ENCODE measurements at regions not wholly inside any gene's neighbourhood (a gene's known extent, or its start where the extent isn't known, plus 50 kb on each side); places are given as distances from the start of the nearest gene placed in this dataset.

DNA sequence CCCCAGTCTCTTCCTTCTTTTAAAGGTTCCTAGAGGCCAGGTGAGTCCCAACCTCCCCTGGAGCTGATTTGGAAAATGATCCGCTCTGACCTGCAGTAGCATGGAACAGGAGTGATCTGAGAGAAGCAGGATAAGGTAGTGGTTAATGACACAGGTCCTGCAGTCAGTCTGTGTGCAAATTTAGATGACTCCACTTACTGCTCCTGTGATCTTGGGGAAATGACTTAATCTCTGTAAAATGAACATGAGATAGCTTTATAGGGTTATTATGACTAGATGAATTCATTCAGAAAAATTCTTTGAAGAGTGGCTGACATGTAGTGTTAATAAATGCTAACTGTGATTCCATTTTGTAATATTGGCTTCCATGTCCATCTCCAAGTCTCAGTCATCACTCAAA, 374.9 kb upstream of the CAMK1G start:
- Histone ChIP-seq H3K9me3 (ENCODE audit: severe bottlenecking) (no peaks in the 10 kb centered on the region), H3K4me3 (ENCODE audit: low read depth, low read length) (no peak overlapping the region), H3K27ac (no peak overlapping the region), H3K27me3 (ENCODE audit: insufficient read depth, low read depth, severe bottlenecking) (peaks cover 8% of the 10 kb centered on the region), H3K36me3 (no peaks in the 10 kb centered on the region)
- no peak for TF ChIP-seq CTCF (IDR thresholded peaks at IDR 0.05; ENCODE audit: low read depth, low read length)
- DNase-seq, result no peak

DNA sequence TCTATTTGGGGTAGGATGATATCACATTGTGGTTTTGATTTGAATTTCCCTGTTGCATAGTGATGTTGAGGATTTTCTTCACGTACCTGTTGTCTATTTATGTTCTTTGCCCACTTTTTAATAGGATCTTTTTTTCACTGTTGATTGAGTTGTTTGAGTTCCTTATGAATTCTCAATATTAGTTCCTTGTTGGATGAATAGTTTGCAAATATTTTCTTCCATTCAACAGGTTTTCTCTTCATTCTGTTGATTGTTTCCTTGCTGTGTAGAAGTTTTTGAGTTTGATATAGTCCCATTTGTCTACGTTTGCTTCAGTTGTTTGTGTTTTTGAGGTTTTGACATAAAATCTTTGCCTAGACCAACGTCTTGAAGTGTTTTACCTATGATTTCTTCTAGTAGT, 369.5 kb upstream of the CAMK1G start:
- TF ChIP-seq CTCF (IDR thresholded peaks at IDR 0.05; ENCODE audit: low read depth, low read length), result no peak
- DNase-seq, result no peak
- H3K36me3 ChIP-seq, result no peaks in the 10 kb centered on the region
- H3K27me3 ChIP-seq (ENCODE audit: insufficient read depth, low read depth, severe bottlenecking), result peaks cover 4% of the 10 kb centered on the region
- H3K9me3 ChIP-seq (ENCODE audit: severe bottlenecking), result no peaks in the 10 kb centered on the region
- H3K4me3 ChIP-seq (ENCODE audit: low read depth, low read length), result no peak overlapping the region
- H3K27ac ChIP-seq, result no peak overlapping the region

- H3K9me3 ChIP-seq (ENCODE audit: severe bottlenecking), result no peaks in the 10 kb centered on the region
- H3K27me3 ChIP-seq (ENCODE audit: insufficient read depth, low read depth, severe bottlenecking), result peaks cover 4% of the 10 kb centered on the region
- H3K27ac ChIP-seq, result no peak overlapping the region
- DNase-seq, result no peak
- H3K36me3 ChIP-seq, result no peaks in the 10 kb centered on the region
- no peak for TF ChIP-seq CTCF (IDR thresholded peaks at IDR 0.05; ENCODE audit: low read depth, low read length)
- H3K4me3 ChIP-seq (ENCODE audit: low read depth, low read length), result no peak overlapping the region
Measured at GRCh38 chr1:209215826-209216225, 367.7 kb upstream of the CAMK1G start.

DNA sequence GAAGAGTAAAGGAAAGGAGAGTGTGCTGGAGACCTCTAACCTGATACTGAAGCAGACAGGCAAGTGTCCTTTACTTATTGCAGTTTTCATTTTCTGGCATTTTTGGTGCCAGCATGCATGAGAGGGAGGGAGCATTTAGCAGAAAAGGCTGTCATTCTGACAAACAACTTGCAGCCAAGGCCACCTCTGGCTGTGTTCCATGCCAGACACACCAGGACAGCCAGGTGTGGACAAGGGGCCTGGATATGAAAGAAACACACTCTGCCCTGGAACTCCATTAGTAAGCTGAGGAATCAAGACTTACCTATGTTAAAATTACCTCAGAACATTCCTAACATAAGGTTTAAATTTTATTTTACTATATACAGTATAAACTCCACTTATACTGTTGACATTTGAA, 365.4 kb upstream of the CAMK1G start:
- DNase-seq, result no peak
- no peaks in the 10 kb centered on the region for H3K36me3 ChIP-seq
- no peak for TF ChIP-seq CTCF (IDR thresholded peaks at IDR 0.05; ENCODE audit: low read depth, low read length)
- peaks cover 4% of the 10 kb centered on the region for H3K27me3 ChIP-seq (ENCODE audit: insufficient read depth, low read depth, severe bottlenecking)
- no peaks in the 10 kb centered on the region for H3K9me3 ChIP-seq (ENCODE audit: severe bottlenecking)
- no peak overlapping the region for H3K4me3 ChIP-seq (ENCODE audit: low read depth, low read length)
- no peak overlapping the region for H3K27ac ChIP-seq

GRCh38 chr1:209218981-209219380, 364.5 kb upstream of the CAMK1G start:
- Histone ChIP-seq H3K9me3 (ENCODE audit: severe bottlenecking) (no peaks in the 10 kb centered on the region), H3K27ac (no peak overlapping the region), H3K36me3 (no peaks in the 10 kb centered on the region), H3K27me3 (ENCODE audit: insufficient read depth, low read depth, severe bottlenecking) (peaks cover 4% of the 10 kb centered on the region), H3K4me3 (ENCODE audit: low read depth, low read length) (no peak overlapping the region)
- no peak for TF ChIP-seq CTCF (IDR thresholded peaks at IDR 0.05; ENCODE audit: low read depth, low read length)
- DNase-seq, result no peak

DNA sequence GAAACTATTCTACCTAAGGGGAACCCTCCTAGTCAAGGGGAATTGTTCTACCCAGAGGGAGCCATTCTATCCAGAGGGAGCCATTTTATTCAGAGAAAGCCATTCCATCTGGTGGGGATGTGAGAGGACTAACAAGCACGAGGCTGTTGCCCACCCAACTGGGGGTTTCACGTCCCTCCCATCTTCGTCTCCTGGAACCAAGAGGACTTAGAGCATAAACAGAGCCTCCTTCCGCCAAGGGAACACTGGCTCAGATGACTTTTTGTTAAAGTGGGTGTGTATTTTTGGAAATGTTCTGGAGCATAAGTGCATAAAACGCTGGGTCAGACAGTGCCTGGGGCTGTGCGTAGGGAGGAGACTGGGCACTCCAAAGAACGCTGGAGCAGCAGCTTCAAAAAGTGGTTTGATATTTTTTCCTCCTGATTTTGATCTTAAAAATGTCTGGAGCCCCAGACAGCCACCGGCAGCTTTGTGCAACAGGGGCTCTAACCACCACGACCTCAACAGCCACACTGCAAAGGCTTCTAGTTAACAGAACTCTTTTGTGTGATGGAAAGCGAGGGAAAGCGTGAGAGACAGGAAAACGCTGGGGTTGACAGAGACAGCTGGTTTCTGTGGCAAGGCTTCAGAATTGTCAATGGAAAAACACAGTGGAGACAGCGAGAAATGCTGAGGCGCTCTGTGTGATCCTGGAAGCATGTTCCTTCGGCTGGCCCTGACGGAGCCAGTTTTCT, 363.6 kb upstream of the CAMK1G start:
- Histone ChIP-seq H3K27ac (no peak overlapping the region), H3K9me3 (ENCODE audit: severe bottlenecking) (no peaks in the 10 kb centered on the region), H3K27me3 (ENCODE audit: insufficient read depth, low read depth, severe bottlenecking) (peaks cover 4% of the 10 kb centered on the region), H3K4me3 (ENCODE audit: low read depth, low read length) (no peak overlapping the region), H3K36me3 (no peaks in the 10 kb centered on the region)
- no peak for TF ChIP-seq CTCF (IDR thresholded peaks at IDR 0.05; ENCODE audit: low read depth, low read length)
- DNase-seq, result no peak

Measured in WERI-Rb-1 (cell line).